ENCODE measurements at regions not wholly inside any gene's neighbourhood (a gene's known extent, or its start where the extent isn't known, plus 50 kb on each side); places are given as distances from the start of the nearest gene placed in this dataset.

DNA sequence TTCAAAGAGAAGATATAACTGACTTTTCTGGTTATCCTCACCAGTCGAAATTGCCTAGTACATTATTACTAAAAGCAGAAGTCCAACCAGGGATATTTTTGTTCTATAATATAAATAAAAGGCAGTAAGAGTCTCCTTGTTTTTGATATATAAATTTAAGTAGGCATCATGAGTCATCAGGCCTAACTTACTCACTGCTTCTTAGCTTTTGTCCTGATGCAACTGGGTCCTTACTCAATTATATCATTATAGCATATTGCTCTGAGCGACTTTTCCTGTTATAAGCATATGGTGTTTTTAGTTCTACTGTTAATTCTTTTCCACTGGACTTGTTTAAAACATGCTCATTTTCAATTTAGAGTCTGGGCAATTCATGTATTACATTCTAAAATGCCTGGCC lies 910.1 kb downstream of the MCTP2 start:
- TF ChIP-seq, protein P1, sequence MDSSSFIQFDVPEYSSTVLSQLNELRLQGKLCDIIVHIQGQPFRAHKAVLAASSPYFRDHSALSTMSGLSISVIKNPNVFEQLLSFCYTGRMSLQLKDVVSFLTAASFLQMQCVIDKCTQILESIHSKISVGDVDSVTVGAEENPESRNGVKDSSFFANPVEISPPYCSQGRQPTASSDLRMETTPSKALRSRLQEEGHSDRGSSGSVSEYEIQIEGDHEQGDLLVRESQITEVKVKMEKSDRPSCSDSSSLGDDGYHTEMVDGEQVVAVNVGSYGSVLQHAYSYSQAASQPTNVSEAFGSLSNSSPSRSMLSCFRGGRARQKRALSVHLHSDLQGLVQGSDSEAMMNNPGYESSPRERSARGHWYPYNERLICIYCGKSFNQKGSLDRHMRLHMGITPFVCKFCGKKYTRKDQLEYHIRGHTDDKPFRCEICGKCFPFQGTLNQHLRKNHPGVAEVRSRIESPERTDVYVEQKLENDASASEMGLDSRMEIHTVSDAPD (CRISPR knock-in tag; IDR thresholded peaks at IDR 0.05) = no peak
- TF ChIP-seq, protein P2, sequence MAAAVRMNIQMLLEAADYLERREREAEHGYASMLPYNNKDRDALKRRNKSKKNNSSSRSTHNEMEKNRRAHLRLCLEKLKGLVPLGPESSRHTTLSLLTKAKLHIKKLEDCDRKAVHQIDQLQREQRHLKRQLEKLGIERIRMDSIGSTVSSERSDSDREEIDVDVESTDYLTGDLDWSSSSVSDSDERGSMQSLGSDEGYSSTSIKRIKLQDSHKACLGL (CRISPR knock-in tag; IDR thresholded peaks at IDR 0.05) = no peak
